ENCODE measurements at regions not wholly inside any gene's neighbourhood (a gene's known extent, or its start where the extent isn't known, plus 50 kb on each side); places are given as distances from the start of the nearest gene placed in this dataset.

- TF ChIP-seq, protein P1, sequence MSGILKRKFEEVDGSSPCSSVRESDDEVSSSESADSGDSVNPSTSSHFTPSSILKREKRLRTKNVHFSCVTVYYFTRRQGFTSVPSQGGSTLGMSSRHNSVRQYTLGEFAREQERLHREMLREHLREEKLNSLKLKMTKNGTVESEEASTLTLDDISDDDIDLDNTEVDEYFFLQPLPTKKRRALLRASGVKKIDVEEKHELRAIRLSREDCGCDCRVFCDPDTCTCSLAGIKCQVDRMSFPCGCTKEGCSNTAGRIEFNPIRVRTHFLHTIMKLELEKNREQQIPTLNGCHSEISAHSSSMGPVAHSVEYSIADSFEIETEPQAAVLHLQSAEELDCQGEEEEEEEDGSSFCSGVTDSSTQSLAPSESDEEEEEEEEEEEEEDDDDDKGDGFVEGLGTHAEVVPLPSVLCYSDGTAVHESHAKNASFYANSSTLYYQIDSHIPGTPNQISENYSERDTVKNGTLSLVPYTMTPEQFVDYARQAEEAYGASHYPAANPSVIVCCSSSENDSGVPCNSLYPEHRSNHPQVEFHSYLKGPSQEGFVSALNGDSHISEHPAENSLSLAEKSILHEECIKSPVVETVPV (CRISPR knock-in tag; IDR thresholded peaks at IDR 0.05): no peak
- TF ChIP-seq, protein P2, sequence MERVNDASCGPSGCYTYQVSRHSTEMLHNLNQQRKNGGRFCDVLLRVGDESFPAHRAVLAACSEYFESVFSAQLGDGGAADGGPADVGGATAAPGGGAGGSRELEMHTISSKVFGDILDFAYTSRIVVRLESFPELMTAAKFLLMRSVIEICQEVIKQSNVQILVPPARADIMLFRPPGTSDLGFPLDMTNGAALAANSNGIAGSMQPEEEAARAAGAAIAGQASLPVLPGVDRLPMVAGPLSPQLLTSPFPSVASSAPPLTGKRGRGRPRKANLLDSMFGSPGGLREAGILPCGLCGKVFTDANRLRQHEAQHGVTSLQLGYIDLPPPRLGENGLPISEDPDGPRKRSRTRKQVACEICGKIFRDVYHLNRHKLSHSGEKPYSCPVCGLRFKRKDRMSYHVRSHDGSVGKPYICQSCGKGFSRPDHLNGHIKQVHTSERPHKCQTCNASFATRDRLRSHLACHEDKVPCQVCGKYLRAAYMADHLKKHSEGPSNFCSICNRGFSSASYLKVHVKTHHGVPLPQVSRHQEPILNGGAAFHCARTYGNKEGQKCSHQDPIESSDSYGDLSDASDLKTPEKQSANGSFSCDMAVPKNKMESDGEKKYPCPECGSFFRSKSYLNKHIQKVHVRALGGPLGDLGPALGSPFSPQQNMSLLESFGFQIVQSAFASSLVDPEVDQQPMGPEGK (CRISPR knock-in tag; IDR thresholded peaks at IDR 0.05; ENCODE audit: borderline replicate concordance): no peak
- TF ChIP-seq ZNF565 (CRISPR knock-in tag; conservative IDR thresholded peaks at IDR 0.05; ENCODE audit: low read depth) (no peak), ZFP3 (CRISPR knock-in tag; IDR thresholded peaks at IDR 0.05) (no peak), ZNF8 (CRISPR knock-in tag; IDR thresholded peaks at IDR 0.05) (no peak), BACH2 (CRISPR knock-in tag; IDR thresholded peaks at IDR 0.05; ENCODE audit: borderline replicate concordance) (no peak), ZC3H10 (CRISPR knock-in tag; IDR thresholded peaks at IDR 0.05) (no peak), TCF4 (CRISPR knock-in tag; IDR thresholded peaks at IDR 0.05; ENCODE audit: borderline replicate concordance) (no peak), CSDC2 (CRISPR knock-in tag; IDR thresholded peaks at IDR 0.05) (no peak), RARB (CRISPR knock-in tag; IDR thresholded peaks at IDR 0.05) (no peak)
- TF ChIP-seq, protein P3, sequence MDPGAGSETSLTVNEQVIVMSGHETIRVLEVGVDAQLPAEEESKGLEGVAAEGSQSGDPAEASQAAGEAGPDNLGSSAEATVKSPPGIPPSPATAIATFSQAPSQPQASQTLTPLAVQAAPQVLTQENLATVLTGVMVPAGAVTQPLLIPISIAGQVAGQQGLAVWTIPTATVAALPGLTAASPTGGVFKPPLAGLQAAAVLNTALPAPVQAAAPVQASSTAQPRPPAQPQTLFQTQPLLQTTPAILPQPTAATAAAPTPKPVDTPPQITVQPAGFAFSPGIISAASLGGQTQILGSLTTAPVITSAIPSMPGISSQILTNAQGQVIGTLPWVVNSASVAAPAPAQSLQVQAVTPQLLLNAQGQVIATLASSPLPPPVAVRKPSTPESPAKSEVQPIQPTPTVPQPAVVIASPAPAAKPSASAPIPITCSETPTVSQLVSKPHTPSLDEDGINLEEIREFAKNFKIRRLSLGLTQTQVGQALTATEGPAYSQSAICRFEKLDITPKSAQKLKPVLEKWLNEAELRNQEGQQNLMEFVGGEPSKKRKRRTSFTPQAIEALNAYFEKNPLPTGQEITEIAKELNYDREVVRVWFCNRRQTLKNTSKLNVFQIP (CRISPR knock-in tag; IDR thresholded peaks at IDR 0.05; ENCODE audit: borderline replicate concordance, low read depth): no peak
Observed at GRCh38 chr2:5826979-5827655, 134.9 kb downstream of the SOX11 start.

Measured in SK-N-SH treated with all-trans-retinoic acid at 6 μM for 48 hours (cell line).